DMS53 treated with DMSO at 0.1 percent for 48 hours (cell line): ENCODE measurements at regions not wholly inside any gene's neighbourhood (a gene's known extent, or its start where the extent isn't known, plus 50 kb on each side); places are given as distances from the start of the nearest gene placed in this dataset.
A peak's percentile ranks its signal among the peaks of the same experiment; 100 is the strongest.

Experiments
- DNase-seq: peaks from one replicate; lab custom pipeline; 2025; ENCODE audit not compliant: unreplicated experiment; lab: John Stamatoyannopoulos, UW

DNA sequence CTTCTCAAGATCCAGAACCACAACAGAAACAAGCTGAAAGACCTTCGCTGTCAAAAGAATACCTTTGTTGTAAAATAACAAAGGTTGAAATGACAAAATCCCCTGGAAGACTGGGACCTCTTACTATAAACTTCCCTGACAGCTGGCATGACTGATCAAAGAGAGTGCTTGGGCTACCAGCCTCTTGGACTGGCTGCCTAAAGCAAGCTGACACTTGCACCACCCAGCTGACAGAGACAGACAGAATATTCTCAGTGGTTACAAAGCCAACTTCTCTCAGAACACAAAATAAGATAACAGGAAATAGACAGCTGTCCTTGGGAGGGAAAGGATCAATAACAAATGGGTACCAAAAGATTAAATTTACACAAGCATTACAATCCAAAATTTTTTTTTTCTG lies 241.7 kb upstream of the SPOCK3 start:
- DNase-seq = no peak

DNA sequence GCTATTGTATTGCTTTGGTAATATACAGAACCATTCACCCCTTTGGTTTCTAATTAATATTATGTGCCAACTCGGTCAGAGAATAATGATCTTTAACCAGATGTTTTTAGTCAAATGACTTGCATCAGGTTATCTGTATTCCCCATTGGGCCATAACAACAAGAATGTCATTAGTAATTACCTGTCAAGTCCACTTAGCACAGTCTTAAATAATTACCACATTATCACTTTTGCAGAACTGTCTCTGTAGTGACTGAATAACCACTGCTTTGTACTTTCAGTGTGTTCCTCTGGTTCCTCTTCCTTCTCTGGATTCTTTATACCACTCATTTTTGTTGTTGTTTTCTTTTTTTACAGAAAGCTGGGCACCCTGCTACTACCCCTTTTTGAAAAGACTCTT lies 257.7 kb upstream of the SPOCK3 start:
- no peak for DNase-seq

DNA sequence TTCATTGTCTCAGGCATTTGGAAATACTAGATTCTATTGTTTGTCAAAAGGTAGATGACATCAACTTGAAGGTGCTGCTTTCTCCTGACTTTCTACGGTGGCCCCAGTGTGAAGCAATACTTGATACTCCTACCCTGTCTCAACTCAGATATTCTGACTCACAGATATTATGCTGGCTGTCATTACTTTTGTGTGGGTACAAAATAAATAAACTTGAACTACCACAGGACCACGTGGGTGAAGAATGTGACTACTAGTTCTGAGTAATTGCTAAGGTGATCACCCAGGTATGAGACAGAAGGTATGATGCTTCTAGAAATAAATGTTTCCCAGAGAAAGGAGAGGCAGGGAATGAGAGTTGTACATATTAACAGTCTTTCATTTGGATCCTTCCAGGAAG lies 275.3 kb upstream of the SPOCK3 start:
- DNase-seq = no peak

DNA sequence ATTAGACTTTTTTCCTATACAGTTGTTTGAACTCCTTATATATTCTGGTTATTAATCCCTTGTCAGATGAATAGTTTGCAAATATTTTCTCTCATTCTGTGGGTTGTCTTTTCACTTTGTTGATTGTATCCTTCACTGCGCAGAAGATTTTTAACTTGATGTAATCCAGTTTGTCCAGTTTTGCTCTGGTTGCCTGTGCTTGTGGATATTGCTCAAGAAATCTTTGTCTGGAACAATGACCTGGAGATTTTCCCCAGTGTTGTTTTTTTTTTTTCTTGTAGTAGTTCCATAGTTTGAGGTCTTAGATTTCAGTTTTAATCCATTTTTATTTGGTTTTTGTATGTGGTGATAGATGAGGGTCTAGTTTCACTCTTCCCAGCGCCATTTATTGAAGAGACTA lies 289.8 kb upstream of the SPOCK3 start:
- DNase-seq = no peak

DNA sequence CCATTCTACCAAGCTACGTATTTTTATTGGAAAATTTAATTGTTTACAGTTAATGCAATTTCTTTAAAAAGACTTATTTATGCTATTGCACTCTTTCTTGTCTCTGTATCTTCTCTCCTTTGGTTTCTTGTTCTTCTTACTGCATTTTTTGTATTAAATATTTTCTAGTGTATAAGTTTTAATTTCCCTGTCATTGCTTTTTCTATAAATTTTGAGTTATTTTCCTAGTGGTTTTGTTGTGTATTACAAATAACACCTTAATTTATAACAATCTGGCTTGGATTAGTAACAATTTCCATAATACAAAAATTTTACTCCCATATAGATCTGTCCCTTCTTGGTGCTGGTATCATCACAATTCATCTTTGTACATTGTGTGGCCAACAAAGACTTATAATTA lies 303.5 kb upstream of the SPOCK3 start:
- DNase-seq = no peak

GRCh38 chr4:167541286-167541685 lies 307.0 kb upstream of the SPOCK3 start:
- no peak for DNase-seq

- no peak for DNase-seq
These were observed 310.1 kb upstream of the SPOCK3 start for GRCh38 chr4:167544391-167544790.

DNA sequence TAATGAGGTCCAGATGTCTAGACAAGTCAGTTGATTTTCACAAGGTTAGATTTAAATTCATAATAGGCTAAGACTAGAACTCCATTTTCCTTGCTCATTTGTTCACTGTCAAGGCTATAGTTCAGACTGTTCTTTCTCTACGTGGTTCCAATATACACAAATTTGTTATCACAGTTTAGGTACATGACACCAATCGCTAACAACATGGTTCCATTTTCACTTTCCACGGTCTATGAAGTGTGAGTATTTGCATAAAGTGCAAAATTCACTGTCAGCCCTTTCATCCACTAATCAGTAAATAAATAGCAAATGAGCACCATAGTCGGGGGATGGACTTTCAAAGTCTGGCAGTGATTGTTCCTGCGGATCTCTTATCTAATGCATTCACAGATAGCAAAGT lies 315.7 kb upstream of the SPOCK3 start:
- DNase-seq = no peak

DNA sequence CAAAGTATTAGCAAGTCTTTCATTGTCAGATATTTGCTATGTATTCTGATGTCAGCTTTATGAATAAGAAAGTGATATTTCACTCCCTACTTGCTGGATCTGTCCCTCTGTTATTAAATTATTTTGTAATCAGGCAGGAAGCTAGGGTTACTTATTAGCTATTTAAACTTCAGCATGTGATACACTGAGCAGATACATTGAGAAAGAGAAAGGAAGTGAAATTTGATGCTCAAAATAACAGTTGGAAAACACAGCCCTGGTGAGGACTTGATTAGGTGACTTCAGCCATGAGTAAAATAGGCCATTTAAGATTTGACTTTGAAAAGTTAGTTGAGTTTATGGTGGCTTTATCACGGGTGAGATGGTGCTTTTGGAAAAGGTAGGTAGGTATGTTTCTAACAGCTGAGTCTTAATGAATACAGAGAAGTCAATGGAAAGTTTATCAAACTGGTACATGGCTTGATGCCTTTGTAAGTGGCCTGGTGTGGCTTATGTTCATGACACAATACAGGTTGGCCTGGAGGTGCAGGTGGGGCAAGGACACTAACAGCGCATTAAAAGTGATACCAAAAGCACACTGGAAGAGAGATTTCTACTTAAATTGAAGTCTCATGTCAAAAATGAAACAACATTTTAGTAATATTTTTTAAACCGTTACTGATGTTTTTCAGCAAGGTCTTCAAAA lies 321.2 kb upstream of the SPOCK3 start:
- peak; percentile 26 for DNase-seq

DNA sequence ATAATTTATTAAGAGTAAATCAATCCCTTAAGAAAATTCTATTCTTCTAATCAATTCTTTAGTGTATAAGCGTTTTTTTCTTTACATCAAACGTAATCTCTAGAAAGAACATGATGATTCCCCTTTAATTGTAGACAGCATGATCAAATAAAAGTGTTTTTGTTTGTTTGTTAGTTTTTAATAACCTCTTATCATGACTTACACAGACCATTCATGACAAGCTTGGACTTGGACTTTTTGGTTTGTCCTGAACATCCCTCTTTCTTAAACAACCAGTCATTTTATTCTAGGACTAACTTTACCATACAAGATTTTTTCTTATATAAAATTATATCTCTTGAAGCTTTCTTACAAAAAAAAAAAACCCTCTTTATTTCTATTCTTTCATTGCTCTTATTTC lies 344.6 kb upstream of the SPOCK3 start:
- DNase-seq = peak; percentile 2

GRCh38 chr4:167581449-167581965 lies 347.2 kb upstream of the SPOCK3 start:
- DNase-seq = no peak

- DNase-seq = no peak
These were observed 353.1 kb upstream of the SPOCK3 start for GRCh38 chr4:167587361-167587760.

DNA sequence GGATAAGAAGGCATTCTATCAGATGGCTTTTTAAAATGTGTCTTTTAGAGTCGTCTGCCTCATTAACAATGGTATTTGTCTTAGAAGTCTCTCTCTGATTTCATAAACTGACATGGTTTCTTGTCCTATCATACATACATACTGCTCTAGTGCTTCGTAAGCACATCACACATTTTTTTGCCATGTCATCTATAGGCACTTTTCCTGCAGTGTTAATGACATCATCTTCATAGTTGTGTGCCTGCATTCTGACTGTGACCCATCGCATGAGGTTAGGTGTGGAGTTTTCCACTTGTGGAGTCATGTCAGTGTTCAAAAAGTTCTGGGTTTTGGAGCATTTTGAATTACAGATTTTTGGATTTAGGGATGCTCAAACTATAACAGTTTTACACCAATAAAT lies 361.6 kb upstream of the SPOCK3 start:
- no peak for DNase-seq

GRCh38 chr4:167602157-167602556 lies 367.9 kb upstream of the SPOCK3 start:
- no peak for DNase-seq

- DNase-seq = no peak
These were observed 372.3 kb upstream of the SPOCK3 start for GRCh38 chr4:167606551-167606950.

- no peak for DNase-seq
These were observed 379.1 kb upstream of the SPOCK3 start for GRCh38 chr4:167613381-167613780.

DNA sequence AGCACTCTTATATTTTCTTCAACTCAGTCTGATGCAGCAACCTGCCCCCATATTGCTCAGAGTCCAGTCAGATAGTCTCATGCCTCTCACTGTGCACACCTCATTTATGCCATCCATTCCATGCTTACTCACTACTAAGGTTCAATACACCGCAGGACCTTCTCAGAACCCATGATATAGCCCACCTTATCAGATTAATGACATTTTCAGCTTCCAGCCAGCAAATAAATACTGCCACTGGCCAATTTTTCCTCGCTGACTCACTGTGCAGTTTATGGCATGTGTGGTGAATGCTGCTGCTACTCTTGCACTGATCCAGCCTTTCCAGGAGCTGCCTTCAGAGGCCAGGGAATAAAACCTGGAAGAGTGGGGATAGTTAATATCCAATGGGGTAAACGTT lies 380.6 kb upstream of the SPOCK3 start:
- DNase-seq = no peak

DNA sequence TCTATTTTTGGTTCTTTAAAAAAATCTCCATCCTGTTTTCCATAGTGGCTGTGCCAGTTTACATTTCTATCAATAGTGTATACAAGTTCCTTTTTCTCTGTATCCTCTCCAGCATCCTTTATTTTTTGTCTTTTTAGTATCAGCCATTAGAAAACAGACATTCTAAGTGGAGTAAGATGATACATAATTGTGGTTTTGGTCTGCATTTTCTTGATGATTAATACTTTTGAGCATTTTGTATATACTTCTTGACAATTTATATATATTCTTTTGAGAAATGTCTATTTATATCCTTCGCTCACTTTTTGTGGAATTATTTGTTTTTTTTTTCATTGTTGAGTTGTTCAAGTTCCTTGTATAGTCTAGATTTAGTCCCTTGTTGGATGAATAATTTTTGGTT lies 382.2 kb upstream of the SPOCK3 start:
- no peak for DNase-seq

- DNase-seq = peak; percentile 4
These were observed 388.4 kb upstream of the SPOCK3 start for GRCh38 chr4:167622481-167623240.

DNA sequence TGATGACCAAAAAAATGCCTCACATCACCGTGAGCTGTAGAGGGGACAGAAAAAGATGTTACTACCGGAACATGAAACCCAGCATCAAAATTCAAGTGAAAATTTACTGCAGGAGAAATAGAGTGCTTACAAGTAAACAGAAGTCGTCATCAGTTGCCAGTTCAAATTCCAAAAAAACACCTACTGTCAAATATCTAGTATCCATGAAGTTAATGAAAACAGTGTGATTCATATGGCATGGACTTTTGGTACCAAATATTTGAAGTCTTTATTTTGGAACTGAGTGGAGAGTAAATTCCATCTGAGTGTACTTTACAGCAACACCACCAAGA lies 388.9 kb upstream of the SPOCK3 start:
- DNase-seq = no peak

DNA sequence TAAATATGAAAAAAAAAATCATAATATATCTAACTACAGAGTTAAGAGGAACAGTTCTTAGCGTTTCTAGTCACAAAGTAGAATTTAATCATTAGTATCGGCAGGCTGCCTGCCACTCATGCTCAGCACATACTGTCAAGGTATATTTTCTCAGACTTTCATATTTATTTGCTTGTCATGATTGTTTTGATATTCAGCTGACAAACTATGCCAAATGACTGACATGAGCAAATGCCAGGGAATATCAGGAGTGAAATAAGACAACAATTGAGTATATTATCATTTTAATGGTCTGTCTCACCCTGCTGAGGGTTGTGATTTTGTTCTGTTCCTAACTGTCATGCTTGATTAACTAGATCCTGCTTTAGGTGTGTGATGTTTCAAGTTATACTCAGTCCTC lies 395.0 kb upstream of the SPOCK3 start:
- no peak for DNase-seq

DNA sequence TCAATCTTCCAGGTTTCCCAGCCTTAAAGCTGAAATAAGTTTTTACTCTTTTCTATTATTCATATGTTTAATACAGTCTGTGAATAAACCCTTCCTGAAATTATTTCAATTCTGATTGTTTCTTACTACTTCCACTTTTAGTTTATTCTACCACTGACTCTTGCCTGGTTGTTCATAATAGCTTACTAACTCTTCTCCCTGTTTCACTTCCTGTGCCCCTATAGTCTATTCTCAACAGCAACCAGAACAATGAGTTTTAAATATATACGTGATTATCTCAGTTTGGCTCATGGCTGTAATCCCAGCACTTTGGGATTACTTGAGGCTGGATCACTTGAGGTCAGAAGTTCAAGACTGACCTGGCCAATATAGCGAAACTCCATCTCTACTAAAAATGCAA lies 408.0 kb upstream of the SPOCK3 start:
- DNase-seq = no peak

GRCh38 chr4:167645358-167645757 lies 411.1 kb upstream of the SPOCK3 start:
- no peak for DNase-seq
